Left lung (tissue), 4 donors: ENCODE measurements at regions not wholly inside any gene's neighbourhood (a gene's known extent, or its start where the extent isn't known, plus 50 kb on each side); places are given as distances from the start of the nearest gene placed in this dataset.
"Not testable (repeated sequence)": the region's sequence is repeated elsewhere in the genome, so short reads cannot be mapped to it uniquely, and the experiment has no call there.

Source experiments
- ATAC-seq: fragments of 200-7000 bp; cut with Tn5 transposase; one replicate; pipeline ENCODE4 v1.9.1; 2020; ENCODE audit warnings: moderate library complexity
- DNase-seq, 4 donors: peaks; one replicate each; pipeline ENCODE4 v3.0.0-alpha.2; 2013 to 2020
- H3K27ac ChIP-seq, 2 donors: fragments of 200-600 bp; sonication (generic) in 1 of 2; one replicate each; pipeline versions ENCODE4 v1.5.0 to v1.8.0; 2020 to 2021
- H3K27me3 ChIP-seq, 2 donors: fragments of 200-600 bp; sonication (generic) in 1 of 2; one replicate each; pipeline versions ENCODE4 v1.5.0 to v1.8.0; 2020 to 2021
- H3K36me3 ChIP-seq, 2 donors: fragments of 200-600 bp; sonication (generic) in 1 of 2; one replicate each; pipeline versions ENCODE4 v1.5.0 to v1.8.0; 2020 to 2021
- H3K4me1 ChIP-seq, 2 donors: fragments of 200-600 bp; one replicate each; pipeline ENCODE4 v1.8.0; 2021
- H3K4me3 ChIP-seq, 2 donors: fragments of 200-600 bp; sonication (generic) in 1 of 2; one replicate each; pipeline versions ENCODE4 v1.5.0 to v1.8.0; 2020 to 2021; ENCODE audit warnings: mild to moderate bottlenecking in 1 of 2
- H3K9me3 ChIP-seq, 2 donors: fragments of 200-600 bp; sonication (generic) in 1 of 2; one replicate each; pipeline versions ENCODE4 v1.5.0 to v1.8.0; 2020 to 2021
- intact Hi-C, 2 donors: fragments of 100-400 bp; cut with DNase I; formaldehyde crosslinking; loops; one replicate each; pipeline versions ENCODE4 v1.11.2 to v1.14.2; 2022
- TF ChIP-seq, protein P1 (sequence below), 2 donors: fragments of 200-600 bp; sonication (generic) in 1 of 2; IDR thresholded peaks; one replicate each; pipeline versions ENCODE4 v1.5.0 to v1.8.0; 2021; ENCODE audit warnings: antibody characterized with exemption in 2 of 2
- donor health status: DM: no; HTN: yes; CAD: no.
- donor health status: DM: no; HTN: no; CAD: no.

DNA sequence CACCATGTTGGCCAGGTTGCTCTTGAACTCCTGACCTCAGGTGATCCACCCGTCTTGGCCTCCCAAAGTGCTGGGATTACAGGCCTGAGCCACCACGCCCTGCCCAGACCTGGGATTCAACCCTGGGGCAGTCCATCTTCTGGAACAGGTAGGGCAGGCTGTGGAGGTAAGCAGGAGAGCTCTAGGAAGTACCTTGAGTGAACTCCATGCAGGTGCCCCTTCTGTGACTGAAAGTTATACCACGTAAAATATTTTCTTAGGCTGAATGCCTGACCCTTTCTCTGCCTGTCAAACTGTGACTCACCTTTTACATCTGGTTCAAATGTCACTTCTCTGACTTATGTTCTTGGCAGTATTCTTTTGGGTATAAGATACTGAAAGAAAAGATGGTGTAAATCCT is 86.7 kb upstream of the ELAC2 start:
- no peak for ATAC-seq
- intact Hi-C loops = no loop called here
- TF ChIP-seq, protein P1, sequence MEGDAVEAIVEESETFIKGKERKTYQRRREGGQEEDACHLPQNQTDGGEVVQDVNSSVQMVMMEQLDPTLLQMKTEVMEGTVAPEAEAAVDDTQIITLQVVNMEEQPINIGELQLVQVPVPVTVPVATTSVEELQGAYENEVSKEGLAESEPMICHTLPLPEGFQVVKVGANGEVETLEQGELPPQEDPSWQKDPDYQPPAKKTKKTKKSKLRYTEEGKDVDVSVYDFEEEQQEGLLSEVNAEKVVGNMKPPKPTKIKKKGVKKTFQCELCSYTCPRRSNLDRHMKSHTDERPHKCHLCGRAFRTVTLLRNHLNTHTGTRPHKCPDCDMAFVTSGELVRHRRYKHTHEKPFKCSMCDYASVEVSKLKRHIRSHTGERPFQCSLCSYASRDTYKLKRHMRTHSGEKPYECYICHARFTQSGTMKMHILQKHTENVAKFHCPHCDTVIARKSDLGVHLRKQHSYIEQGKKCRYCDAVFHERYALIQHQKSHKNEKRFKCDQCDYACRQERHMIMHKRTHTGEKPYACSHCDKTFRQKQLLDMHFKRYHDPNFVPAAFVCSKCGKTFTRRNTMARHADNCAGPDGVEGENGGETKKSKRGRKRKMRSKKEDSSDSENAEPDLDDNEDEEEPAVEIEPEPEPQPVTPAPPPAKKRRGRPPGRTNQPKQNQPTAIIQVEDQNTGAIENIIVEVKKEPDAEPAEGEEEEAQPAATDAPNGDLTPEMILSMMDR (IDR thresholded peaks at IDR 0.05) = no peak
- no peaks in the 10 kb centered on the region for H3K4me1 ChIP-seq
- H3K27me3 ChIP-seq = no peaks in the 10 kb centered on the region
- no peaks in the 10 kb centered on the region for H3K36me3 ChIP-seq
- peaks cover 0 to 7% of the 10 kb centered on the region in 2 donors for H3K9me3 ChIP-seq
- DNase-seq = no peak
- H3K4me3 ChIP-seq = no peak overlapping the region
- no peak overlapping the region for H3K27ac ChIP-seq

DNA sequence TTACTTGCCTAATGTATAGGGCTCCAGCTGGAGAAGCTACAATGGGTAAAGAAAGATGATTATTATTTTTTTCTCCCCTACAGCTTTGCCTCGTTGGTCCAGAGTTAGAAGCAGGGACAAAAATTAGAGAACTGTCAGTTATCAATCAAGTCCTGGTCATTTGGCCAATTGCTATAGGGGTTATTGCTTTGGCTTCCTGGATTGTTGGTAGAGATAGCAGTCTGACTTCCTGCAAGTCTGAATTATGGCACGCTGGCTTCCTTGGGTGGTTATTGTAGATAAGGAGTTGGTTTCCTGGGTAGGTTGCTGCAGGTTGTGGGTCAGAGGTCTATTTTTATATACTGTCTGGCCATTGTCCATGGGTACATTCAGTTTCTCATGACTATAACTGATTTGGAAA is 84.7 kb upstream of the ELAC2 start:
- ATAC-seq (no peak), DNase-seq (no peak)
- H3K27me3 ChIP-seq = no peaks in the 10 kb centered on the region
- no peaks in the 10 kb centered on the region for H3K36me3 ChIP-seq
- peaks cover 0 to 7% of the 10 kb centered on the region in 2 donors for H3K9me3 ChIP-seq
- no peak overlapping the region for H3K27ac ChIP-seq
- no peaks in the 10 kb centered on the region for H3K4me1 ChIP-seq
- H3K4me3 ChIP-seq = no peak overlapping the region
- TF ChIP-seq, protein P1 (IDR thresholded peaks at IDR 0.05) = no peak
- intact Hi-C loops = no loop called here

DNA sequence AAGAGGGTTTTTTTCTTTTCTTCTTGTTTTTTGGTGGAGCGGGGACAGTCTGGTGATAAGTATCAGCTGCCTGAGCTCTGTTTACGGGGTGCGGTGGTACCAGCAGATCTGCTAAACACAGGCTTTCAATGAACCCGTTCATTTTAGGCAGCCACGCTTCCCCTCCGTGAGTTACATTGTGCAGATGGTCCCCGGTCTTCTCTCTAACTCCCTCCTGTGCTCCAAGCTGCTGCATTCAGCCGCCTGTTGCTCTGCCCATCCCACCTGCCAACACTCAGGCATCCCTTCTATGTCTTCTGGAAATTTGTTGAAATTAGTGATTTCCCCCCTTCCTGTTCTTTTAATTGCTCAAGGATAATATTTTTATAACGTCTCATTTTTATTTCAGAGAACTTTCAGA is 82.1 kb upstream of the ELAC2 start:
- H3K27me3 ChIP-seq = no peaks in the 10 kb centered on the region
- DNase-seq (no peak), ATAC-seq (no peak)
- H3K27ac ChIP-seq = no peak overlapping the region
- intact Hi-C loops = no loop called here
- H3K4me3 ChIP-seq = no peak overlapping the region
- H3K9me3 ChIP-seq = peaks cover 0 to 7% of the 10 kb centered on the region in 2 donors
- H3K36me3 ChIP-seq = no peaks in the 10 kb centered on the region
- TF ChIP-seq, protein P1 (IDR thresholded peaks at IDR 0.05) = no peak
- H3K4me1 ChIP-seq = no peaks in the 10 kb centered on the region

DNA sequence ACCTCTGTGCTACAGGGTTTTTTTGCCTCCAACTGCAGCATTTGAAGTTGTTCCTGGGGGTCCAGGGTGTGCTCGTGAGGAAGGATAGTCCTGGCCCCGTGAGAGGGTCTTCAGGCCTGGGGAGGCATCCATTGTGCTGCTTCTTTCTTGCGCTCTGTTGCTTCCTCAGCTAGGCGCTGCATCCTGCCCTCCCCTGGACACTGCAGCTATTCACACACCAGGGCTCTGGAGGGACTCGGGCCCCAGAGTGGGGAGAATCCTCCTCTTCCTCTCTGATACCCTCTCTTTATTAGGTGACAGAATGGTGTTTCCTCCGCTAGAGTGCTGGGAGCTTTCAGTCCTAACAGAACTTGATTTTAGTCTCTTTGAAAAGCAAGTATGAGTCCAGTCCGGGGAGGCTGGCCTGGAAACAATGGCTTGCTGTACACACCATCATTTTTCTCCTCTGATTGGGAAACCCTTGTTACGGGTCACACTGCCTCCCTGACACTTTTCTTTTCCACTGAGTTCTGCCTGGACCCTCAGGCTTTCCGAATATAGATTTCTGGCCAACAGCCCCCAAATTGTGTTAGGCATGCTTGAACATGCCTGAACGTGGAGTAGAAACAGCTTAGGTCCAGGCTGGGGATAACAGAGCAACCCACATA is 81.4 kb upstream of the ELAC2 start:
- no peak for DNase-seq
- Histone ChIP-seq H3K36me3 (no peaks in the 10 kb centered on the region), H3K4me3 (no peak overlapping the region), H3K27me3 (no peaks in the 10 kb centered on the region), H3K27ac (no peak overlapping the region), H3K4me1 (no peaks in the 10 kb centered on the region), H3K9me3 (peaks cover 0 to 7% of the 10 kb centered on the region in 2 donors)
- no peak for ATAC-seq
- TF ChIP-seq, protein P1 (IDR thresholded peaks at IDR 0.05) = no peak
- intact Hi-C loops = no loop called here

DNA sequence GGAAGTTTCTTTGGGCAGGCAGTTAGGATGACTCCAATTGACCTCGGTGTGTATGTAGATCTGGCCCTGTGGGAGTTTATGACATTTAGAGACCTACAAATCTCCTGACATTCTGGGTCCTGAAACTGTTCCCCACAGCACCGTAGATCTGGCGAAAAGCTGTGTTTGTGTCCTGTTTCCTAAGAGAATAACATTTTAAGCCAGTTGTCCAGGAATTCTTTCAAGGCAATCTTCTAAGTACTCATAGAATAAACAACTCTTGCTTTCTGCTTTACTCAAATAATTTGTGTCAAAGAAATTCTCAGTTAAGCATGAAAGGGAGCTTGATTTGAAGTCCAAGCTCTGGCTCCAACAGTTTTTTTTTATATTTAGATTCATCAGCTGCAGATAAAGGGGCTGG is 78.5 kb upstream of the ELAC2 start:
- H3K36me3 ChIP-seq = no peaks in the 10 kb centered on the region
- ATAC-seq (no peak), DNase-seq (peak in 2 of 4 donors; percentile 22 to 25)
- no peaks in the 10 kb centered on the region for H3K9me3 ChIP-seq
- H3K4me3 ChIP-seq = no peak overlapping the region
- no peak overlapping the region for H3K27ac ChIP-seq
- intact Hi-C loops = no loop called here
- TF ChIP-seq, protein P1 (IDR thresholded peaks at IDR 0.05) = no peak
- H3K4me1 ChIP-seq = no peaks in the 10 kb centered on the region
- H3K27me3 ChIP-seq = no peaks in the 10 kb centered on the region

DNA sequence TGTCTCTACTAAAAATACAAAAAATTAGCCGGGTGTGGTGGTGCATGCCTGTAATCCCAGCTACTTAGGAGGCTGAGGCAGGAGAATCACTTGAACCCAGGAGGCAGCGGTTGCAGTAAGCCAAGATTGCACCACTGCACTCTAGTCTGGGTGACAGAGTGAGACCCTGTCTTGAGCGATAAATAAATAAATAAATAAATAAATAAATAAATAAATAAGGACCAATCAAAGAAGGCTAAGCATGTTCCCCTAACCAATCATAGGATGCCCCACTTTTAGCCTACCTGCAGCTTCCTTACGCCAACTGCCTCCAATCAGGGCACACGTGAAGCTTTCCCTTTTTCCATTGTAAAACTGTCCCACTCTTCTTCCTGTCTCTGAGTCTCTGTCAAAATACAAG is 74.2 kb upstream of the ELAC2 start:
- DNase-seq, intact Hi-C loops, ATAC-seq: not testable (repeated sequence)

More for the DNA sequence above, 74.2 kb upstream of the ELAC2 start:
- H3K4me1 ChIP-seq, H3K4me3 ChIP-seq, H3K27ac ChIP-seq, H3K36me3 ChIP-seq, H3K9me3 ChIP-seq, H3K27me3 ChIP-seq: not testable (repeated sequence)
